ENCODE measurements at regions not wholly inside any gene's neighbourhood (a gene's known extent, or its start where the extent isn't known, plus 50 kb on each side); places are given as distances from the start of the nearest gene placed in this dataset.
A peak's percentile ranks its signal among the peaks of the same experiment; 100 is the strongest.

GRCh38 chr6:21885111-21885510 lies 291.6 kb downstream of the SOX4 start:
- no peak for DNase-seq (ENCODE audit: low read depth in 1 of 2, low spot score in 1 of 2)
- Histone ChIP-seq H3K4me3 (no peak overlapping the region), H3K9me3 (peaks cover 23% of the 10 kb centered on the region), H3K4me2 (peak overlapping the region; percentile 73), H3K4me1 (peaks cover 44% of the 10 kb centered on the region), H3K27ac (peak overlapping the region; percentile 93 to 99)
- CTCF ChIA-PET = no interaction called here
- no peak for FAIRE-seq
- ATAC-seq = peak in 1 of 2 experiments; percentile 3; a peak in 1 of 6 replicates
- POLR2A ChIA-PET = interaction anchor here (1.2 to 4.1 kb wide), 5 partner anchors 13 to 291 kb away, joined by 5 to 36 read pairs (median 18); partner anchors contain the start of gene SOX4
- no peak for TF ChIP-seq MAX (IDR thresholded peaks at IDR 0.05)
- TF ChIP-seq, protein P1, sequence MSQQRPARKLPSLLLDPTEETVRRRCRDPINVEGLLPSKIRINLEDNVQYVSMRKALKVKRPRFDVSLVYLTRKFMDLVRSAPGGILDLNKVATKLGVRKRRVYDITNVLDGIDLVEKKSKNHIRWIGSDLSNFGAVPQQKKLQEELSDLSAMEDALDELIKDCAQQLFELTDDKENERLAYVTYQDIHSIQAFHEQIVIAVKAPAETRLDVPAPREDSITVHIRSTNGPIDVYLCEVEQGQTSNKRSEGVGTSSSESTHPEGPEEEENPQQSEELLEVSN (IDR thresholded peaks at IDR 0.05; ENCODE audit: borderline replicate concordance, low read depth) = no peak
- no peak for TF ChIP-seq NPAS2 (CRISPR knock-in tag; IDR thresholded peaks at IDR 0.05; ENCODE audit: borderline replicate concordance)
- no peak for TF ChIP-seq CEBPB (IDR thresholded peaks at IDR 0.05)
- no peak for TF ChIP-seq CBX8 (IDR thresholded peaks at IDR 0.05)
- TF ChIP-seq SREBF2 (IDR thresholded peaks at IDR 0.05) = no peak
- no peak for TF ChIP-seq EP300 (IDR thresholded peaks at IDR 0.05)
- TF ChIP-seq RCOR1 (IDR thresholded peaks at IDR 0.05; ENCODE audit: low read depth, low read length) = no peak
- no peak for TF ChIP-seq ZSCAN20 (CRISPR knock-in tag; IDR thresholded peaks at IDR 0.05)
- TF ChIP-seq, protein P2, sequence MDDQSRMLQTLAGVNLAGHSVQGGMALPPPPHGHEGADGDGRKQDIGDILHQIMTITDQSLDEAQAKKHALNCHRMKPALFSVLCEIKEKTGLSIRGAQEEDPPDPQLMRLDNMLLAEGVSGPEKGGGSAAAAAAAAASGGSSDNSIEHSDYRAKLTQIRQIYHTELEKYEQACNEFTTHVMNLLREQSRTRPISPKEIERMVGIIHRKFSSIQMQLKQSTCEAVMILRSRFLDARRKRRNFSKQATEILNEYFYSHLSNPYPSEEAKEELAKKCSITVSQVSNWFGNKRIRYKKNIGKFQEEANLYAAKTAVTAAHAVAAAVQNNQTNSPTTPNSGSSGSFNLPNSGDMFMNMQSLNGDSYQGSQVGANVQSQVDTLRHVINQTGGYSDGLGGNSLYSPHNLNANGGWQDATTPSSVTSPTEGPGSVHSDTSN (IDR thresholded peaks at IDR 0.05) = no peak
- TF ChIP-seq POLR2AphosphoS2 (conservative IDR thresholded peaks at IDR 0.05; ENCODE audit: low read length) = no peak
- TF ChIP-seq, protein P3, sequence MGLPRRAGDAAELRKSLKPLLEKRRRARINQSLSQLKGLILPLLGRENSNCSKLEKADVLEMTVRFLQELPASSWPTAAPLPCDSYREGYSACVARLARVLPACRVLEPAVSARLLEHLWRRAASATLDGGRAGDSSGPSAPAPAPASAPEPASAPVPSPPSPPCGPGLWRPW (IDR thresholded peaks at IDR 0.05) = no peak
- no peak for TF ChIP-seq RFX5 (IDR thresholded peaks at IDR 0.05)
- TF ChIP-seq HDAC2 (IDR thresholded peaks at IDR 0.05) = no peak
- no peak for TF ChIP-seq MYC (IDR thresholded peaks at IDR 0.05; ENCODE audit: borderline replicate concordance, low read length)
- no peak for TF ChIP-seq FOSB (CRISPR knock-in tag; IDR thresholded peaks at IDR 0.05)
- WGBS (ENCODE audit: missing lambda C conversion rate) = 17% methylated on average over 1 of the region's 1 CpG

DNA sequence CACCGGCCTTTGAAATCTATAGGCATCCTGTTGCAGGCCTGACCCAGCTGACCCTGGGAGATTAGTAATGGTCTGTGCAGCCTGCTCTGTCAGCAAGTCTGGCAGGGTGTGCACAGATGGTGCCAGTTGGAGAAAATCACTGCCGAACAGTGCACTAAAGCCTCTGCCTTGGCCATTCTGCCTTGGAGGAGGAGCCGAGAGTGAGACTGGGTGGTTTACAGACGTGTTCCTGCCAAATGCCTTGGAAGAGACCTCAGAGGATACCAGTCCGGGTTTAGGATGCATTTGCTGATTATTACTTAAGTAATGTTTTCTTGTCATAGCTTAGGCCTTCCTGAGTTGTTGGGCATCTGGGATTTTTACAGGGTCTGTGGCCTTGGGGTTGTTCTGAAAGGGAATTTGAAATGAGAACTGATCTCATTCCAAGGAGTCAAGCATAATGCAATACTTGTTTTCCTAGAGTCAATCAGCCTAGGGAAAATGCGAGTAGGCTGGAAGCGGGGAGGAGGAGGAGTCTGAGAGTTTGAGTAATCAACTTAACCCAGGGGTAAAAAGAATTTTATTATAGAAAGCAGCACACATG lies 292.1 kb downstream of the SOX4 start:
- Histone ChIP-seq H3K4me3 (no peak overlapping the region; the same call in 2 of the 3 replicates), H3K4me1 (peaks cover 44% of the 10 kb centered on the region), H3K27ac (peak overlapping the region; percentile 93 to 99), H3K4me2 (peak overlapping the region; percentile 73), H3K9me3 (peaks cover 22% of the 10 kb centered on the region)
- peak; percentile 15 to 79 for DNase-seq (ENCODE audit: low read depth in 1 of 2, low spot score in 1 of 2)
- ATAC-seq = peak; percentile 81 to 88
- WGBS (ENCODE audit: missing lambda C conversion rate) = 27% methylated on average over 6 of the region's 7 CpGs
- ChIA-PET CTCF (no interaction called here), POLR2A (interaction anchor here (0.9 to 4.1 kb wide), 9 partner anchors 13 to 942 kb away, joined by 4 to 36 read pairs (median 6); partner anchors contain the start of gene SOX4)
- no peak for FAIRE-seq
- TF ChIP-seq EP300 (IDR thresholded peaks at IDR 0.05) (peak in 1 of 2 experiments; percentile 75; a peak in 2 of 5 replicates), FOXS1 (CRISPR knock-in tag; IDR thresholded peaks at IDR 0.05) (no peak), FOSL2 (IDR thresholded peaks at IDR 0.05) (no peak), FOSL2 (CRISPR knock-in tag; IDR thresholded peaks at IDR 0.05) (peak; percentile 32; the same call in 1 of the 2 replicates), MAFK (IDR thresholded peaks at IDR 0.05; ENCODE audit: partially characterized antibody) (peak; percentile 80), CEBPB (IDR thresholded peaks at IDR 0.05) (0 out of 4 replicates have a peak, but pooled peaks of 1 of the 2 experiments have one; percentile 30), GATA3 (IDR thresholded peaks at IDR 0.05; ENCODE audit: borderline replicate concordance) (peak; percentile 55; the same call in 1 of the 2 replicates), MAX (IDR thresholded peaks at IDR 0.05) (peak; percentile 10; the same call in 1 of the 2 replicates), RAD21 (conservative IDR thresholded peaks at IDR 0.05 in 1 of 2, IDR thresholded peaks at IDR 0.05 in 1 of 2) (peak in 1 of 2 experiments; percentile 44; a peak in 3 of 5 replicates), NFE2L2 (conservative IDR thresholded peaks at IDR 0.05; ENCODE audit: low read length) (no peak)
- TF ChIP-seq, protein P4, sequence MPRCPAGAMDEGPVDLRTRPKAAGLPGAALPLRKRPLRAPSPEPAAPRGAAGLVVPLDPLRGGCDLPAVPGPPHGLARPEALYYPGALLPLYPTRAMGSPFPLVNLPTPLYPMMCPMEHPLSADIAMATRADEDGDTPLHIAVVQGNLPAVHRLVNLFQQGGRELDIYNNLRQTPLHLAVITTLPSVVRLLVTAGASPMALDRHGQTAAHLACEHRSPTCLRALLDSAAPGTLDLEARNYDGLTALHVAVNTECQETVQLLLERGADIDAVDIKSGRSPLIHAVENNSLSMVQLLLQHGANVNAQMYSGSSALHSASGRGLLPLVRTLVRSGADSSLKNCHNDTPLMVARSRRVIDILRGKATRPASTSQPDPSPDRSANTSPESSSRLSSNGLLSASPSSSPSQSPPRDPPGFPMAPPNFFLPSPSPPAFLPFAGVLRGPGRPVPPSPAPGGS (IDR thresholded peaks at IDR 0.05) = peak; percentile 30; the same call in 1 of the 3 replicates
- TF ChIP-seq, protein P5, sequence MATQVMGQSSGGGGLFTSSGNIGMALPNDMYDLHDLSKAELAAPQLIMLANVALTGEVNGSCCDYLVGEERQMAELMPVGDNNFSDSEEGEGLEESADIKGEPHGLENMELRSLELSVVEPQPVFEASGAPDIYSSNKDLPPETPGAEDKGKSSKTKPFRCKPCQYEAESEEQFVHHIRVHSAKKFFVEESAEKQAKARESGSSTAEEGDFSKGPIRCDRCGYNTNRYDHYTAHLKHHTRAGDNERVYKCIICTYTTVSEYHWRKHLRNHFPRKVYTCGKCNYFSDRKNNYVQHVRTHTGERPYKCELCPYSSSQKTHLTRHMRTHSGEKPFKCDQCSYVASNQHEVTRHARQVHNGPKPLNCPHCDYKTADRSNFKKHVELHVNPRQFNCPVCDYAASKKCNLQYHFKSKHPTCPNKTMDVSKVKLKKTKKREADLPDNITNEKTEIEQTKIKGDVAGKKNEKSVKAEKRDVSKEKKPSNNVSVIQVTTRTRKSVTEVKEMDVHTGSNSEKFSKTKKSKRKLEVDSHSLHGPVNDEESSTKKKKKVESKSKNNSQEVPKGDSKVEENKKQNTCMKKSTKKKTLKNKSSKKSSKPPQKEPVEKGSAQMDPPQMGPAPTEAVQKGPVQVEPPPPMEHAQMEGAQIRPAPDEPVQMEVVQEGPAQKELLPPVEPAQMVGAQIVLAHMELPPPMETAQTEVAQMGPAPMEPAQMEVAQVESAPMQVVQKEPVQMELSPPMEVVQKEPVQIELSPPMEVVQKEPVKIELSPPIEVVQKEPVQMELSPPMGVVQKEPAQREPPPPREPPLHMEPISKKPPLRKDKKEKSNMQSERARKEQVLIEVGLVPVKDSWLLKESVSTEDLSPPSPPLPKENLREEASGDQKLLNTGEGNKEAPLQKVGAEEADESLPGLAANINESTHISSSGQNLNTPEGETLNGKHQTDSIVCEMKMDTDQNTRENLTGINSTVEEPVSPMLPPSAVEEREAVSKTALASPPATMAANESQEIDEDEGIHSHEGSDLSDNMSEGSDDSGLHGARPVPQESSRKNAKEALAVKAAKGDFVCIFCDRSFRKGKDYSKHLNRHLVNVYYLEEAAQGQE (IDR thresholded peaks at IDR 0.05) = no peak

Data from A549 (cell line).